ENCODE measurements at regions not wholly inside any gene's neighbourhood (a gene's known extent, or its start where the extent isn't known, plus 50 kb on each side); places are given as distances from the start of the nearest gene placed in this dataset.

GRCh38 chr14:38431156-38431555, 175.3 kb upstream of the CLEC14A start:
- ATAC-seq = no peak
- no peak for TF ChIP-seq CTCF (IDR thresholded peaks at IDR 0.05)
- Histone ChIP-seq H3K27me3 (no peaks in the 10 kb centered on the region), H3K4me3 (no peak overlapping the region), H3K27ac (no peak overlapping the region), H3K9me3 (no peaks in the 10 kb centered on the region), H3K4me1 (no peaks in the 10 kb centered on the region), H3K36me3 (no peaks in the 10 kb centered on the region)
- intact Hi-C loops (cut with DNase I) = no loop called here
- no peak for DNase-seq

- DNase-seq = no peak
- no peak overlapping the region for H3K4me3 ChIP-seq
- H3K27me3 ChIP-seq = no peaks in the 10 kb centered on the region
- intact Hi-C loops (cut with DNase I) = no loop called here
- no peaks in the 10 kb centered on the region for H3K9me3 ChIP-seq
- no peak for TF ChIP-seq CTCF (IDR thresholded peaks at IDR 0.05)
- no peak for ATAC-seq
- H3K4me1 ChIP-seq = no peaks in the 10 kb centered on the region
- no peaks in the 10 kb centered on the region for H3K36me3 ChIP-seq
- no peak overlapping the region for H3K27ac ChIP-seq
Measured at GRCh38 chr14:38430522-38430921, 174.6 kb upstream of the CLEC14A start.

- Histone ChIP-seq H3K9me3 (peaks cover 0 to 23% of the 10 kb centered on the region in 2 donors), H3K4me3 (no peak overlapping the region), H3K27ac (no peak overlapping the region), H3K4me1 (no peaks in the 10 kb centered on the region), H3K36me3 (no peaks in the 10 kb centered on the region), H3K27me3 (no peaks in the 10 kb centered on the region)
- TF ChIP-seq CTCF (IDR thresholded peaks at IDR 0.05) = no peak
- intact Hi-C loops (cut with DNase I) = no loop called here
- DNase-seq (no peak), ATAC-seq (no peak)
Measured at GRCh38 chr14:38425324-38425976, 169.6 kb upstream of the CLEC14A start.

GRCh38 chr14:38420048-38420447, 164.2 kb upstream of the CLEC14A start:
- H3K4me1 ChIP-seq = no peaks in the 10 kb centered on the region
- H3K27ac ChIP-seq = no peak overlapping the region
- H3K27me3 ChIP-seq = no peaks in the 10 kb centered on the region
- peaks cover 0 to 22% of the 10 kb centered on the region in 2 donors for H3K9me3 ChIP-seq
- H3K4me3 ChIP-seq = no peak overlapping the region
- no peak for DNase-seq
- intact Hi-C loops (cut with DNase I) = no loop called here
- H3K36me3 ChIP-seq = no peaks in the 10 kb centered on the region
- ATAC-seq = no peak
- no peak for TF ChIP-seq CTCF (IDR thresholded peaks at IDR 0.05)

GRCh38 chr14:38419579-38419978, 163.7 kb upstream of the CLEC14A start:
- Histone ChIP-seq H3K4me3 (no peak overlapping the region), H3K4me1 (no peaks in the 10 kb centered on the region), H3K27me3 (no peaks in the 10 kb centered on the region), H3K36me3 (no peaks in the 10 kb centered on the region), H3K27ac (no peak overlapping the region), H3K9me3 (peaks cover 0 to 17% of the 10 kb centered on the region in 2 donors)
- DNase-seq (no peak), ATAC-seq (no peak)
- no peak for TF ChIP-seq CTCF (IDR thresholded peaks at IDR 0.05)
- intact Hi-C loops (cut with DNase I) = no loop called here

Measured in left lung (tissue), 4 donors.